Stimulated activated CD4-positive, alpha-beta T cell treated with anti-CD3 and anti-CD28 coated beads, Interleukin-1b, Interleukin-23, amount 100 ng/mL, for 1 hour (primary cell): ENCODE measurements at regions not wholly inside any gene's neighbourhood (a gene's known extent, or its start where the extent isn't known, plus 50 kb on each side); places are given as distances from the start of the nearest gene placed in this dataset.
"Not testable (repeated sequence)": the region's sequence is repeated elsewhere in the genome, so short reads cannot be mapped to it uniquely, and the experiment has no call there.

Experiments used
- DNase-seq, 2 donors: peaks; one replicate each; pipeline ENCODE4 v3.0.0-alpha.2; 2020; ENCODE audit warnings: low read depth in 2 of 2

- DNase-seq = no peak
Measured at GRCh38 chr5:166576323-166576722, 1715.1 kb upstream of the WWC1 start.

- DNase-seq = no peak
Measured at GRCh38 chr5:166581826-166582225, 1709.6 kb upstream of the WWC1 start.

GRCh38 chr5:166582416-166582815 lies 1709.0 kb upstream of the WWC1 start:
- DNase-seq = no peak

GRCh38 chr5:166594567-166594966 lies 1696.9 kb upstream of the WWC1 start:
- no peak for DNase-seq

- DNase-seq = no peak
Measured at GRCh38 chr5:166595274-166595951, 1696.0 kb upstream of the WWC1 start.

GRCh38 chr5:166596043-166596442 lies 1695.4 kb upstream of the WWC1 start:
- DNase-seq = no peak

GRCh38 chr5:166602271-166602670 lies 1689.2 kb upstream of the WWC1 start:
- no peak for DNase-seq

GRCh38 chr5:166617507-166617906 lies 1673.9 kb upstream of the WWC1 start:
- no peak for DNase-seq

GRCh38 chr5:166618526-166618925 lies 1672.9 kb upstream of the WWC1 start:
- no peak for DNase-seq

GRCh38 chr5:166624573-166624972 lies 1666.9 kb upstream of the WWC1 start:
- no peak for DNase-seq

GRCh38 chr5:166625210-166625865 lies 1666.1 kb upstream of the WWC1 start:
- no peak for DNase-seq

GRCh38 chr5:166637295-166637694 lies 1654.2 kb upstream of the WWC1 start:
- no peak for DNase-seq

GRCh38 chr5:166639151-166639550 lies 1652.3 kb upstream of the WWC1 start:
- no peak for DNase-seq

- not testable (repeated sequence) for DNase-seq
Measured at GRCh38 chr5:166640136-166640535, 1651.3 kb upstream of the WWC1 start.

- DNase-seq = no peak
Measured at GRCh38 chr5:166648736-166649135, 1642.7 kb upstream of the WWC1 start.

GRCh38 chr5:166649676-166650075 lies 1641.8 kb upstream of the WWC1 start:
- DNase-seq = no peak

- DNase-seq = no peak
Measured at GRCh38 chr5:166651234-166651633, 1640.2 kb upstream of the WWC1 start.

GRCh38 chr5:166671811-166672210 lies 1619.6 kb upstream of the WWC1 start:
- no peak for DNase-seq

GRCh38 chr5:166672431-166672830 lies 1619.0 kb upstream of the WWC1 start:
- no peak for DNase-seq

- no peak for DNase-seq
Measured at GRCh38 chr5:166677891-166678290, 1613.6 kb upstream of the WWC1 start.

- DNase-seq = no peak
Measured at GRCh38 chr5:166679331-166679730, 1612.1 kb upstream of the WWC1 start.

GRCh38 chr5:166695326-166695725 lies 1596.1 kb upstream of the WWC1 start:
- DNase-seq = no peak

GRCh38 chr5:166708291-166708690 lies 1583.2 kb upstream of the WWC1 start:
- no peak for DNase-seq

GRCh38 chr5:166709691-166710090 lies 1581.8 kb upstream of the WWC1 start:
- no peak for DNase-seq
